G401.6 (cell line): ENCODE measurements at regions not wholly inside any gene's neighbourhood (a gene's known extent, or its start where the extent isn't known, plus 50 kb on each side); places are given as distances from the start of the nearest gene placed in this dataset.

Source experiments
- FAIRE-seq: peaks from 2 replicates; lab custom pipeline; 2012; peaks lifted over from hg19 to GRCh38; lab: Jason Lieb, UNC

GRCh38 chr2:16330982-16331381 is 334.7 kb downstream of the CYRIA start:
- no peak for FAIRE-seq

GRCh38 chr2:16330571-16330970 is 335.1 kb downstream of the CYRIA start:
- no peak for FAIRE-seq

GRCh38 chr2:16330012-16330411 is 335.6 kb downstream of the CYRIA start:
- FAIRE-seq: no peak

GRCh38 chr2:16329421-16329820 is 336.2 kb downstream of the CYRIA start:
- FAIRE-seq: no peak

- FAIRE-seq: no peak
These were observed 337.0 kb downstream of the CYRIA start for GRCh38 chr2:16328521-16329190.

- no peak for FAIRE-seq
These were observed 338.3 kb downstream of the CYRIA start for GRCh38 chr2:16327326-16327725.

GRCh38 chr2:16326711-16327300 is 338.8 kb downstream of the CYRIA start:
- FAIRE-seq: no peak

GRCh38 chr2:16325976-16326510 is 339.6 kb downstream of the CYRIA start:
- FAIRE-seq: no peak

- no peak for FAIRE-seq
These were observed 340.3 kb downstream of the CYRIA start for GRCh38 chr2:16325016-16325975.

- FAIRE-seq: no peak
These were observed 341.1 kb downstream of the CYRIA start for GRCh38 chr2:16324544-16324937.

- no peak for FAIRE-seq
These were observed 341.8 kb downstream of the CYRIA start for GRCh38 chr2:16323551-16324543.

GRCh38 chr2:16323126-16323520 is 342.5 kb downstream of the CYRIA start:
- no peak for FAIRE-seq

- no peak for FAIRE-seq
These were observed 343.1 kb downstream of the CYRIA start for GRCh38 chr2:16322308-16323125.

GRCh38 chr2:16321872-16322271 is 343.8 kb downstream of the CYRIA start:
- FAIRE-seq: no peak

GRCh38 chr2:16321256-16321655 is 344.4 kb downstream of the CYRIA start:
- FAIRE-seq: no peak

- FAIRE-seq: no peak
These were observed 344.9 kb downstream of the CYRIA start for GRCh38 chr2:16320716-16321115.

- FAIRE-seq: no peak
These were observed 346.0 kb downstream of the CYRIA start for GRCh38 chr2:16319551-16320121.

GRCh38 chr2:16318474-16319195 is 347.0 kb downstream of the CYRIA start:
- FAIRE-seq: no peak

- FAIRE-seq: no peak
These were observed 347.6 kb downstream of the CYRIA start for GRCh38 chr2:16318051-16318450.
